Erythroblast (primary cell): ENCODE measurements at regions not wholly inside any gene's neighbourhood (a gene's known extent, or its start where the extent isn't known, plus 50 kb on each side); places are given as distances from the start of the nearest gene placed in this dataset.

Experiments used
- GATA1 ChIP-seq: IDR thresholded peaks from 2 replicates; pipeline ENCODE4 v1.6.1; 2011; ENCODE audit warnings: low read depth, mild to moderate bottlenecking, control low read depth, low read length, moderate library complexity
- POLR2A ChIP-seq: IDR thresholded peaks from 2 replicates; pipeline ENCODE4 v1.6.1; 2011; ENCODE audit warnings: mild to moderate bottlenecking, low read length

DNA sequence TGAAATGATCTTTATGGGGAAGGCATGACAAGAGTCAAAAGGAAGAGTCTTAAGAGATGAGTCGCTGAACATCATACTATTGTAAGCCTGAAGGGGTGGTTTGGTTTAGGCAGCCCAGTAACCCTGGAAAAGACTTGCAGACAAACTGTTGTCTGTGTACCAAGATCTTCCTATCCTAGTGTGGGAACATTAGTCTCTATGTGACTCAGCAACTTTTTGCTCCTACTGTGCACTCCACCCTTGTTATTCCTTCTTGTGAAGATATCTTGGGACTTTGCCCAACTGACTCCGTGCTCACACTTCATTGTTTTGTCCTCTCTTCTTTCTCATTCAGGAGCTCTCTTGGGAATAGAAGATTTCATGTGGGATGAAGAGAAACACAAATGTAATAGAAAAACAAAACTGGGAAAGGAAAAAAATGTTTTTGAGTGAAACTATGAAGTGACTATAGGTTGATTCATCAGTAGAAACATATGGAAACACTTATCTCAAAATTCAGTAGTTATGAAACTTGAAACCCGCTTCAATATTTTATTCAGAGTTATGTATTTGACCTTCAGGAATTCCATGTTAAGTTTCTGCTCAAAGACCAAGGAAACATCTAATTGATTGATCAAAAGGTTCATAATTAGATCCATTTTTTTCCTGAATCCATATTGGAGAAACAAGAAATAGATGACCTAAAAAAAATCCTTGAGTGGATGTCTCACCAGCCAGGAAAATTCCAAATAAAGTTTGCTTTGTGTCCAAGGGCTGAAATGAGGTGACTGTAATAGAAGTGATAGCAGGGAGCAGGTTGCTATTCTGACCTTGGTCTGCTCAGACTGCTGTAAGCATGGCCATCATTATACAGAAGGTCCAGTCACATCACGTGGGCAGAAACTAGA, 67.2 kb downstream of the BTG1 start:
- TF ChIP-seq POLR2A (no peak), GATA1 (no peak)
